Suprapubic skin (tissue), 4 donors: ENCODE measurements at regions not wholly inside any gene's neighbourhood (a gene's known extent, or its start where the extent isn't known, plus 50 kb on each side); places are given as distances from the start of the nearest gene placed in this dataset.

Experiments used
- DNase-seq, 2 donors: peaks; one replicate each; pipeline ENCODE4 v3.0.0-alpha.2; 2019; ENCODE audit warnings: low spot score in 2 of 2
- H3K27ac ChIP-seq: fragments of 200-600 bp; sonication (generic); one replicate; pipeline ENCODE4 v1.5.1; 2019
- H3K27me3 ChIP-seq: fragments of 200-600 bp; sonication (generic); one replicate; pipeline ENCODE4 v1.5.1; 2019
- H3K36me3 ChIP-seq: fragments of 200-600 bp; sonication (generic); one replicate; pipeline ENCODE4 v1.5.1; 2019
- H3K4me1 ChIP-seq: fragments of 200-600 bp; sonication (generic); one replicate; pipeline ENCODE4 v1.5.1; 2019
- H3K4me3 ChIP-seq: fragments of 200-600 bp; sonication (generic); one replicate; pipeline ENCODE4 v1.5.1; 2019; ENCODE audit warnings: mild to moderate bottlenecking
- H3K9me3 ChIP-seq: fragments of 200-600 bp; sonication (generic); one replicate; pipeline ENCODE4 v1.5.1; 2019
- CTCF ChIP-seq, 2 donors: fragments of 200-600 bp in 1 of 2; fragments of 450-650 bp in 1 of 2; sonication (generic) in 1 of 2; IDR thresholded peaks; one replicate each; pipeline ENCODE4 v1.5.1; 2016 to 2019; ENCODE audit warnings: antibody characterized with exemption in 2 of 2, mild to moderate bottlenecking in 1 of 2, moderate library complexity in 1 of 2
- EP300 ChIP-seq: sonication (generic); formaldehyde crosslinking; IDR thresholded peaks from one replicate; pipeline ENCODE4 v1.6.1; 2017; ENCODE audit warnings: antibody characterized with exemption
- POLR2A ChIP-seq, 2 donors: fragments of 450-650 bp; IDR thresholded peaks; one replicate each; pipeline ENCODE4 v1.6.1; 2017; ENCODE audit warnings: antibody characterized with exemption in 2 of 2, mild to moderate bottlenecking in 2 of 2, moderate library complexity in 2 of 2
- POLR2AphosphoS5 ChIP-seq, 3 donors: sonication (generic); formaldehyde crosslinking; IDR thresholded peaks; one replicate each; pipeline ENCODE4 v1.6.1; 2017; ENCODE audit warnings: antibody characterized with exemption in 3 of 3
- WGBS: methylation state at CpG from one replicate; pipeline ENCODE4 v1.1.5; 2018; 5-methylcytosine and 5-hydroxymethylcytosine counted together

GRCh38 chr6:19525673-19526072 is 311.5 kb upstream of the ID4 start:
- DNase-seq = no peak
- Histone ChIP-seq H3K36me3 (no peaks in the 10 kb centered on the region), H3K27me3 (no peaks in the 10 kb centered on the region), H3K4me1 (peaks cover 10% of the 10 kb centered on the region), H3K9me3 (no peaks in the 10 kb centered on the region), H3K4me3 (no peak overlapping the region), H3K27ac (no peak overlapping the region)
- 34% methylated on average over 3 of the region's 3 CpGs for WGBS
- TF ChIP-seq POLR2AphosphoS5 (IDR thresholded peaks at IDR 0.05) (no peak), POLR2A (IDR thresholded peaks at IDR 0.05) (no peak), EP300 (no peak), CTCF (IDR thresholded peaks at IDR 0.05) (no peak)

GRCh38 chr6:19530188-19530587 is 307.0 kb upstream of the ID4 start:
- Histone ChIP-seq H3K27ac (no peak overlapping the region), H3K36me3 (no peaks in the 10 kb centered on the region), H3K27me3 (no peaks in the 10 kb centered on the region), H3K4me1 (peaks cover 5% of the 10 kb centered on the region), H3K9me3 (no peaks in the 10 kb centered on the region), H3K4me3 (no peak overlapping the region)
- WGBS = 100% methylated on average over 1 of the region's 1 CpG
- no peak for DNase-seq
- no peak for TF ChIP-seq POLR2AphosphoS5 (IDR thresholded peaks at IDR 0.05)
- TF ChIP-seq EP300 = no peak
- no peak for TF ChIP-seq POLR2A (IDR thresholded peaks at IDR 0.05)
- no peak for TF ChIP-seq CTCF (IDR thresholded peaks at IDR 0.05)

GRCh38 chr6:19535351-19535750 is 301.8 kb upstream of the ID4 start:
- H3K36me3 ChIP-seq = no peaks in the 10 kb centered on the region
- no peak overlapping the region for H3K4me3 ChIP-seq
- H3K9me3 ChIP-seq = no peaks in the 10 kb centered on the region
- H3K27me3 ChIP-seq = no peaks in the 10 kb centered on the region
- H3K27ac ChIP-seq = no peak overlapping the region
- H3K4me1 ChIP-seq = peaks cover 27% of the 10 kb centered on the region
- DNase-seq = no peak
- WGBS = 34% methylated on average over 2 of the region's 2 CpGs
- TF ChIP-seq POLR2A (IDR thresholded peaks at IDR 0.05) (no peak), CTCF (IDR thresholded peaks at IDR 0.05) (no peak)

- Histone ChIP-seq H3K36me3 (no peaks in the 10 kb centered on the region), H3K27me3 (no peaks in the 10 kb centered on the region), H3K9me3 (no peaks in the 10 kb centered on the region), H3K4me1 (peaks cover 27% of the 10 kb centered on the region), H3K4me3 (no peak overlapping the region), H3K27ac (no peak overlapping the region)
- TF ChIP-seq POLR2A (IDR thresholded peaks at IDR 0.05) (no peak), EP300 (no peak), POLR2AphosphoS5 (IDR thresholded peaks at IDR 0.05) (no peak), CTCF (IDR thresholded peaks at IDR 0.05) (no peak)
- DNase-seq = no peak
- 62% methylated on average over 3 of the region's 3 CpGs for WGBS
Observed at GRCh38 chr6:19536838-19537237, 300.3 kb upstream of the ID4 start.

- peak; percentile 83 to 84 for DNase-seq
- no peak overlapping the region for H3K27ac ChIP-seq
Observed at GRCh38 chr6:19538096-19538495, 299.1 kb upstream of the ID4 start.

More at GRCh38 chr6:19538096-19538495, 299.1 kb upstream of the ID4 start:
- 52% methylated on average over 12 of the region's 12 CpGs for WGBS
- Histone ChIP-seq H3K4me3 (no peak overlapping the region), H3K27me3 (no peaks in the 10 kb centered on the region), H3K36me3 (no peaks in the 10 kb centered on the region), H3K4me1 (peaks cover 27% of the 10 kb centered on the region), H3K9me3 (no peaks in the 10 kb centered on the region)
- TF ChIP-seq EP300 (no peak), POLR2AphosphoS5 (IDR thresholded peaks at IDR 0.05) (peak in 1 of 3 donors; percentile 60), CTCF (IDR thresholded peaks at IDR 0.05) (no peak)
